ENCODE measurements at regions not wholly inside any gene's neighbourhood (a gene's known extent, or its start where the extent isn't known, plus 50 kb on each side); places are given as distances from the start of the nearest gene placed in this dataset.

DNA sequence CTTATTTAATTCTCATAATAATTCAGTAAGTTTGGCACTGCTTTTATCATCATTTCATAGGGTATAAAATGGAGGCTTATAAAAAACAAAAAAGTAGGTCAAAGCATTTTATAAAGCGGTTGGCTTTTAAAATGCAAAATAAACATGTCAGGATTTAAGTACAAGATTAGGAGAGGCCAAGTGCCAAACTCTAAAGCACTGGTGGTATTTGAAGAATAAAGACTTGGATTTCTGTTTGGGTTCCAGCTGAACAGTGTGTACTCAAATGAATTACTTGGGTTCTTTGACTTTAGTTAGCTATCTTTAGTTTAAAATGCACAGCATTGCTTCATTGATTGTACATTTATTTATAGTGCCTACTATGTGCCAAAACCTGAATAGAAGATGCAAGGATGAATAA, 966.6 kb upstream of the SEL1L start:
- TF ChIP-seq CTCF (IDR thresholded peaks at IDR 0.05) (no peak), REST (IDR thresholded peaks at IDR 0.05; ENCODE audit: insufficient read depth in 1 of 2, low read depth in 2 of 2, low read length in 1 of 2) (no peak)
